Osteocyte (in vitro differentiated cells): ENCODE measurements at regions not wholly inside any gene's neighbourhood (a gene's known extent, or its start where the extent isn't known, plus 50 kb on each side); places are given as distances from the start of the nearest gene placed in this dataset.
A peak's percentile ranks its signal among the peaks of the same experiment; 100 is the strongest.

Experiments used
- DNase-seq: peaks from one replicate; pipeline ENCODE4 v3.0.0; 2021; ENCODE audit warnings: mixed read lengths; ENCODE audit not compliant: unreplicated experiment; ENCODE audit errors: extremely low spot score
- H3K27ac Mint-ChIP-seq: one replicate; pipeline ENCODE4 v1.8.0; 2021; ENCODE audit warnings: mild to moderate bottlenecking, mixed read lengths; ENCODE audit not compliant: unreplicated experiment
- H3K27me3 Mint-ChIP-seq: one replicate; pipeline ENCODE4 v1.8.0; 2021; ENCODE audit warnings: mixed read lengths; ENCODE audit not compliant: unreplicated experiment
- H3K36me3 Mint-ChIP-seq: one replicate; pipeline ENCODE4 v1.8.0; 2021; ENCODE audit warnings: mixed read lengths; ENCODE audit not compliant: unreplicated experiment
- H3K4me1 Mint-ChIP-seq: one replicate; pipeline ENCODE4 v1.8.0; 2021; ENCODE audit warnings: mixed read lengths; ENCODE audit not compliant: unreplicated experiment
- H3K4me3 Mint-ChIP-seq: one replicate; pipeline ENCODE4 v1.8.0; 2021; ENCODE audit warnings: mild to moderate bottlenecking, moderate library complexity, mixed read lengths; ENCODE audit not compliant: unreplicated experiment
- H3K9me3 Mint-ChIP-seq: one replicate; pipeline ENCODE4 v1.8.0; 2021; ENCODE audit warnings: mixed read lengths; ENCODE audit not compliant: unreplicated experiment
- CTCF ChIP-seq: fragments of 200-600 bp; sonication (generic); IDR thresholded peaks from 2 replicates; pipeline ENCODE4 v1.5.0; 2021; ENCODE audit warnings: antibody characterized with exemption, mild to moderate bottlenecking, moderate library complexity

- Mint-ChIP-seq H3K27ac (peak overlapping the region; percentile 65), H3K4me1 (peaks cover 64% of the 10 kb centered on the region), H3K27me3 (no peaks in the 10 kb centered on the region), H3K9me3 (peaks cover 3% of the 10 kb centered on the region), H3K4me3 (no peak overlapping the region), H3K36me3 (peaks cover 7% of the 10 kb centered on the region)
- no peak for DNase-seq
- TF ChIP-seq CTCF = no peak
Observed at GRCh38 chr2:106953779-106954178, 67.8 kb upstream of the ST6GAL2 start.

GRCh38 chr2:106954304-106954703, 68.3 kb upstream of the ST6GAL2 start:
- no peak for TF ChIP-seq CTCF
- Mint-ChIP-seq H3K4me3 (no peak overlapping the region), H3K4me1 (peaks cover 64% of the 10 kb centered on the region), H3K9me3 (peaks cover 3% of the 10 kb centered on the region), H3K27ac (peak overlapping the region; percentile 65), H3K36me3 (peaks cover 7% of the 10 kb centered on the region), H3K27me3 (no peaks in the 10 kb centered on the region)
- DNase-seq = no peak

- H3K4me3 Mint-ChIP-seq = peak overlapping the region; percentile 17
- TF ChIP-seq CTCF = no peak
- H3K9me3 Mint-ChIP-seq = peaks cover 3% of the 10 kb centered on the region
- DNase-seq = no peak
- peak overlapping the region; percentile 96 for H3K27ac Mint-ChIP-seq
- peaks cover 7% of the 10 kb centered on the region for H3K36me3 Mint-ChIP-seq
- peaks cover 81% of the 10 kb centered on the region for H3K4me1 Mint-ChIP-seq
- no peaks in the 10 kb centered on the region for H3K27me3 Mint-ChIP-seq
Observed at GRCh38 chr2:106956416-106956815, 70.4 kb upstream of the ST6GAL2 start.

GRCh38 chr2:106956879-106957278, 70.9 kb upstream of the ST6GAL2 start:
- Mint-ChIP-seq H3K4me3 (peak overlapping the region; percentile 17), H3K9me3 (peaks cover 3% of the 10 kb centered on the region), H3K27me3 (no peaks in the 10 kb centered on the region), H3K36me3 (peaks cover 6% of the 10 kb centered on the region), H3K27ac (peak overlapping the region; percentile 96), H3K4me1 (peaks cover 86% of the 10 kb centered on the region)
- peak; percentile 93 for DNase-seq
- no peak for TF ChIP-seq CTCF

GRCh38 chr2:106959975-106960682, 74.2 kb upstream of the ST6GAL2 start:
- DNase-seq = no peak
- no peaks in the 10 kb centered on the region for H3K27me3 Mint-ChIP-seq
- TF ChIP-seq CTCF = no peak

More at GRCh38 chr2:106959975-106960682, 74.2 kb upstream of the ST6GAL2 start:
- Mint-ChIP-seq H3K36me3 (no peaks in the 10 kb centered on the region), H3K9me3 (peaks cover 3% of the 10 kb centered on the region), H3K27ac (peak overlapping the region; percentile 93), H3K4me3 (no peak overlapping the region), H3K4me1 (peaks cover 87% of the 10 kb centered on the region)
